ENCODE measurements at regions not wholly inside any gene's neighbourhood (a gene's known extent, or its start where the extent isn't known, plus 50 kb on each side); places are given as distances from the start of the nearest gene placed in this dataset.

- no peaks in the 10 kb centered on the region for H3K9me3 ChIP-seq (ENCODE audit: control insufficient read depth, low read length)
- H3K27ac ChIP-seq: no peak overlapping the region
- no peak overlapping the region for H3K9ac ChIP-seq
These were observed 78.4 kb upstream of the NUDT4 start for GRCh38 chr12:93299262-93299846.

GRCh38 chr12:93300611-93301021 lies 77.1 kb upstream of the NUDT4 start:
- TF ChIP-seq CTCF (IDR thresholded peaks at IDR 0.05): no peak
- no peaks in the 10 kb centered on the region for H3K4me1 ChIP-seq
- H3K4me3 ChIP-seq (ENCODE audit: low read depth, low read length): no peak overlapping the region
- H3K9me3 ChIP-seq (ENCODE audit: control insufficient read depth, low read length): no peaks in the 10 kb centered on the region
- no peak overlapping the region for H3K27ac ChIP-seq
- no peak overlapping the region for H2AFZ ChIP-seq
- H3K4me2 ChIP-seq (ENCODE audit: low read length): no peak overlapping the region
- no peak overlapping the region for H3K9ac ChIP-seq
- no peaks in the 10 kb centered on the region for H3K27me3 ChIP-seq (ENCODE audit: control insufficient read depth, insufficient read depth, low read length)
- H3K36me3 ChIP-seq (ENCODE audit: control insufficient read depth, insufficient read depth, low read length): no peaks in the 10 kb centered on the region
- no peaks in the 10 kb centered on the region for H3K79me2 ChIP-seq

More at GRCh38 chr12:93299262-93299846, 78.4 kb upstream of the NUDT4 start:
- H3K79me2 ChIP-seq: no peaks in the 10 kb centered on the region
- H2AFZ ChIP-seq: no peak overlapping the region
- no peak overlapping the region for H3K4me3 ChIP-seq (ENCODE audit: low read depth, low read length)
- no peak overlapping the region for H3K4me2 ChIP-seq (ENCODE audit: low read length)
- H3K36me3 ChIP-seq (ENCODE audit: control insufficient read depth, insufficient read depth, low read length): no peaks in the 10 kb centered on the region
- TF ChIP-seq CTCF (IDR thresholded peaks at IDR 0.05): no peak
- H3K4me1 ChIP-seq: no peaks in the 10 kb centered on the region
- no peaks in the 10 kb centered on the region for H3K27me3 ChIP-seq (ENCODE audit: control insufficient read depth, insufficient read depth, low read length)

- no peaks in the 10 kb centered on the region for H3K79me2 ChIP-seq
- no peak overlapping the region for H3K9ac ChIP-seq
- H2AFZ ChIP-seq: peak overlapping the region; percentile 2
- H3K4me2 ChIP-seq (ENCODE audit: low read length): no peak overlapping the region
- no peaks in the 10 kb centered on the region for H3K36me3 ChIP-seq (ENCODE audit: control insufficient read depth, insufficient read depth, low read length)
- TF ChIP-seq CTCF (IDR thresholded peaks at IDR 0.05): no peak
- H3K27ac ChIP-seq: peak overlapping the region; percentile 66
- no peak overlapping the region for H3K4me3 ChIP-seq (ENCODE audit: low read depth, low read length)
- no peaks in the 10 kb centered on the region for H3K9me3 ChIP-seq (ENCODE audit: control insufficient read depth, low read length)
- H3K4me1 ChIP-seq: no peaks in the 10 kb centered on the region
- no peaks in the 10 kb centered on the region for H3K27me3 ChIP-seq (ENCODE audit: control insufficient read depth, insufficient read depth, low read length)
These were observed 75.1 kb upstream of the NUDT4 start for GRCh38 chr12:93302331-93303229.

GRCh38 chr12:93306636-93307035 lies 71.1 kb upstream of the NUDT4 start:
- Histone ChIP-seq H3K27ac (no peak overlapping the region), H3K4me1 (no peaks in the 10 kb centered on the region), H3K36me3 (ENCODE audit: control insufficient read depth, insufficient read depth, low read length) (no peaks in the 10 kb centered on the region), H3K4me2 (ENCODE audit: low read length) (no peak overlapping the region), H2AFZ (no peak overlapping the region), H3K27me3 (ENCODE audit: control insufficient read depth, insufficient read depth, low read length) (no peaks in the 10 kb centered on the region), H3K79me2 (no peaks in the 10 kb centered on the region), H3K9me3 (ENCODE audit: control insufficient read depth, low read length) (no peaks in the 10 kb centered on the region), H3K9ac (no peak overlapping the region), H3K4me3 (ENCODE audit: low read depth, low read length) (no peak overlapping the region)
- TF ChIP-seq CTCF (IDR thresholded peaks at IDR 0.05): no peak
